ENCODE measurements at regions not wholly inside any gene's neighbourhood (a gene's known extent, or its start where the extent isn't known, plus 50 kb on each side); places are given as distances from the start of the nearest gene placed in this dataset.

DNA sequence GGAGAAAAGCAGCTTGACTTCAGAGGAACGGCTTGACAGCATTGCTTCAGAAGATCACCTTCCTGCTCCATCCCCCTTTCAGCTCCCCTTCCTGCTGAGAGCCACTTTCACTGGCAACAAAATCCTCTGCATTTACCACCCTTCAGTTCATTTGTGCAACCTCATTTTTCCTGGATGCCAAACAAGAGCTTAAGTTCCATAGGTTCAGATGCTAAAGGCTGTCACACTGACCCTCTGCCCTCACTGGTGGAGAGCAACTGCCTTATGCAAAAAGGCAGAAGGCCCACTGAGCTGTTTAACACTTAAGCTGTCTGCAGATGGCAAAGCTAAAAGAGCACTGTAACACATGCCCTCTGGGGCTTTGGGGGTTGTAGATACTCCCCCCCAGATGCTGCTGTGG lies 131.2 kb upstream of the SPACA1 start:
- Histone ChIP-seq H3K4me3 (ENCODE audit: low read length) (no peak overlapping the region), H3K9ac (ENCODE audit: extremely low read depth, low read length, poor library complexity, severe bottlenecking) (no peak overlapping the region), H3K27ac (ENCODE audit: low read depth, low read length) (no peak overlapping the region), H3K27me3 (ENCODE audit: control insufficient read depth, insufficient read depth, low read length, poor library complexity, severe bottlenecking) (no peaks in the 10 kb centered on the region), H3K9me3 (ENCODE audit: control insufficient read depth, low read length) (peaks cover 12% of the 10 kb centered on the region), H3K36me3 (ENCODE audit: control insufficient read depth, insufficient read depth, low read length) (no peaks in the 10 kb centered on the region), H3K4me1 (ENCODE audit: control insufficient read depth, insufficient read depth, low read length) (no peaks in the 10 kb centered on the region)
- Mint-ChIP-seq H3K4me1 (peaks cover 6% of the 10 kb centered on the region), H3K36me3 (ENCODE audit: low read depth) (no peaks in the 10 kb centered on the region), H3K27ac (no peak overlapping the region), H3K27me3 (ENCODE audit: insufficient read depth) (no peaks in the 10 kb centered on the region), H3K9me3 (peaks cover 11% of the 10 kb centered on the region), H3K4me3 (no peak overlapping the region)
- WGBS, 2 experiments (ENCODE audit: insufficient coverage in 1 of 2, insufficient read length in 1 of 2): 91% methylated on average over 1 of the region's 1 CpG; no CpG with 5 or more reads in 1 of the 2 experiments
- no peak for DNase-seq
- TF ChIP-seq, protein P1, sequence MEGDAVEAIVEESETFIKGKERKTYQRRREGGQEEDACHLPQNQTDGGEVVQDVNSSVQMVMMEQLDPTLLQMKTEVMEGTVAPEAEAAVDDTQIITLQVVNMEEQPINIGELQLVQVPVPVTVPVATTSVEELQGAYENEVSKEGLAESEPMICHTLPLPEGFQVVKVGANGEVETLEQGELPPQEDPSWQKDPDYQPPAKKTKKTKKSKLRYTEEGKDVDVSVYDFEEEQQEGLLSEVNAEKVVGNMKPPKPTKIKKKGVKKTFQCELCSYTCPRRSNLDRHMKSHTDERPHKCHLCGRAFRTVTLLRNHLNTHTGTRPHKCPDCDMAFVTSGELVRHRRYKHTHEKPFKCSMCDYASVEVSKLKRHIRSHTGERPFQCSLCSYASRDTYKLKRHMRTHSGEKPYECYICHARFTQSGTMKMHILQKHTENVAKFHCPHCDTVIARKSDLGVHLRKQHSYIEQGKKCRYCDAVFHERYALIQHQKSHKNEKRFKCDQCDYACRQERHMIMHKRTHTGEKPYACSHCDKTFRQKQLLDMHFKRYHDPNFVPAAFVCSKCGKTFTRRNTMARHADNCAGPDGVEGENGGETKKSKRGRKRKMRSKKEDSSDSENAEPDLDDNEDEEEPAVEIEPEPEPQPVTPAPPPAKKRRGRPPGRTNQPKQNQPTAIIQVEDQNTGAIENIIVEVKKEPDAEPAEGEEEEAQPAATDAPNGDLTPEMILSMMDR (conservative IDR thresholded peaks at IDR 0.05): no peak

DNA sequence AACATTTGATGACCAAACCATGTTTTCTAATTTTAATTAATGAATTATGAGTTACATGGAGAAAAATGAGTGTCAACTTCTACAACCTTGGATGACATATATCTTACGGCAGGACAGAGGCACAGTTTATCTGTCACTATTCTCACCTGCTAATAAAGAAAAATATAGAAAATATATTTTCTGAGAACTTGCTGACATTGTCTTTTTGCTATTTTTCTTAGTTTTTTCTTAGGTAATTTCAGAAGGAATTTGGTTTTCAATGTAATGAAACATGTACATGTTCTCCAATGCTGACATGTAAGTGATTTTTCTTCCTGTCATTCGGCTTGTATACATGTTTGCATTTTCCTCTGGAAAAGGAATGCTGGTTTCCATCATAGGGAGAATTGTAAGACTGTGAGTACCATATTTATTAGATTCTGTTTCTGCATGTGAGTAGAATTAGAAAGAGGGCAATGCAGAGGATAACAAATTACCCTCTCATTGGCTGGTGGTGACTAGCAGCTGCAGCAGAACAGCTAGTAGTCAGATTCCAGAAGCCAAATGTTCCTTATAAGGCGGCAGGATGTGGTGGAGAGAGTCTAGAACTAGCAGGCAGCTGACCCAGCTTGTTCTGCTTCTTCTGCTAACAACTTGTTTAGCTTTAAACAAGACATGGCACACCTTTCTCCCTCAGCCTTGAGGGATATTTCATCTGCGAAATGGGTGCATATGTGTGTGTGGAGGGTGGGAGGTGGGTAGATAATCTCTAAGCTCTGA lies 132.8 kb upstream of the SPACA1 start:
- Mint-ChIP-seq H3K27ac (no peak overlapping the region), H3K9me3 (peaks cover 11% of the 10 kb centered on the region), H3K4me3 (no peak overlapping the region), H3K36me3 (ENCODE audit: low read depth) (no peaks in the 10 kb centered on the region), H3K4me1 (peaks cover 6% of the 10 kb centered on the region), H3K27me3 (ENCODE audit: insufficient read depth) (no peaks in the 10 kb centered on the region)
- H3K4me3 ChIP-seq (ENCODE audit: low read length): no peak overlapping the region
- peaks cover 12% of the 10 kb centered on the region for H3K9me3 ChIP-seq (ENCODE audit: control insufficient read depth, low read length)
- no peak overlapping the region for H3K9ac ChIP-seq (ENCODE audit: extremely low read depth, low read length, poor library complexity, severe bottlenecking)
- H3K4me1 ChIP-seq (ENCODE audit: control insufficient read depth, insufficient read depth, low read length): no peaks in the 10 kb centered on the region
- H3K27me3 ChIP-seq (ENCODE audit: control insufficient read depth, insufficient read depth, low read length, poor library complexity, severe bottlenecking): no peaks in the 10 kb centered on the region
- no peak for DNase-seq
- no peak overlapping the region for H3K27ac ChIP-seq (ENCODE audit: low read depth, low read length)
- TF ChIP-seq, protein P1 (conservative IDR thresholded peaks at IDR 0.05): no peak
- 93 to 98% methylated on average over 2 to 3 of the region's 4 CpGs for WGBS, 2 experiments (ENCODE audit: insufficient coverage in 1 of 2, insufficient read length in 1 of 2)
- no peaks in the 10 kb centered on the region for H3K36me3 ChIP-seq (ENCODE audit: control insufficient read depth, insufficient read depth, low read length)

DNA sequence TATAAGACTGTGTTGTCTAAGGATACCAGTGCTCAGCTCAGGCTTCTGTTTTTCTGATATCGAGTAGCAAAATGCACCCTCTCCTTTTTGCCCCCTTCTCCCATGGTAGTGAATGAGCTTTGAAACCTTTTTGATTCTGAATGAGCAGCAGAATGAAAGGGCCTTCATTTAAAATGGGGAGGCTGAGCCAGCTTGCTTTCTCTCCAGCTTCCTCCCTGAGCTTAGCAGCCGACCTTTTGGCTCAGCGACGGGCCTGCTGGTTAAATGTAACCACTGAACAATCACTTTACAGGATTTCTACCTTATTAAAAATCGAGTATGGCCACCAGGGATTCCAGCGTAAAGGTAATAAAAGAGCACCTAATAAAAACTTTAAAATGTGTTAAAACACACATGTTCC lies 133.7 kb upstream of the SPACA1 start:
- H3K4me1 Mint-ChIP-seq: peaks cover 6% of the 10 kb centered on the region
- H3K9me3 Mint-ChIP-seq: peaks cover 11% of the 10 kb centered on the region
- Histone ChIP-seq H3K36me3 (ENCODE audit: control insufficient read depth, insufficient read depth, low read length) (no peaks in the 10 kb centered on the region), H3K27me3 (ENCODE audit: control insufficient read depth, insufficient read depth, low read length, poor library complexity, severe bottlenecking) (no peaks in the 10 kb centered on the region), H3K27ac (ENCODE audit: low read depth, low read length) (peak overlapping the region; percentile 63), H3K9me3 (ENCODE audit: control insufficient read depth, low read length) (peaks cover 12% of the 10 kb centered on the region), H3K9ac (ENCODE audit: extremely low read depth, low read length, poor library complexity, severe bottlenecking) (no peak overlapping the region), H3K4me3 (ENCODE audit: low read length) (no peak overlapping the region), H3K4me1 (ENCODE audit: control insufficient read depth, insufficient read depth, low read length) (no peaks in the 10 kb centered on the region)
- no peak for DNase-seq
- 72 to 83% methylated on average over 1 to 6 of the region's 6 CpGs for WGBS, 2 experiments (ENCODE audit: insufficient coverage in 1 of 2, insufficient read length in 1 of 2)
- no peak overlapping the region for H3K27ac Mint-ChIP-seq
- H3K27me3 Mint-ChIP-seq (ENCODE audit: insufficient read depth): no peaks in the 10 kb centered on the region
- TF ChIP-seq, protein P1 (conservative IDR thresholded peaks at IDR 0.05): no peak
- H3K4me3 Mint-ChIP-seq: no peak overlapping the region
- no peaks in the 10 kb centered on the region for H3K36me3 Mint-ChIP-seq (ENCODE audit: low read depth)

Data from endodermal cell (in vitro differentiated cells).